ENCODE measurements at regions not wholly inside any gene's neighbourhood (a gene's known extent, or its start where the extent isn't known, plus 50 kb on each side); places are given as distances from the start of the nearest gene placed in this dataset.
A peak's percentile ranks its signal among the peaks of the same experiment; 100 is the strongest.

- Histone ChIP-seq H4K20me1 (replicated peaks in 1 of 2; ENCODE audit: control insufficient read depth in 1 of 2, insufficient read depth in 2 of 2, low read length in 2 of 2) (no peaks in the 10 kb centered on the region), H3K23ac (ENCODE audit: insufficient read length) (no peak overlapping the region), H2BK5ac (ENCODE audit: low read depth, low read length) (no peak overlapping the region), H3K9me3 (ENCODE audit: insufficient read depth in 2 of 2, low read depth in 1 of 2, low read length in 1 of 2) (no peaks in the 10 kb centered on the region), H3K4me1 (replicated peaks in 1 of 4; ENCODE audit: control insufficient read depth in 3 of 4, insufficient read depth in 4 of 4, low read length in 3 of 4) (no peaks in the 10 kb centered on the region), H3K4me2 (ENCODE audit: insufficient read depth in 1 of 2, low read depth in 2 of 2, low read length in 2 of 2) (no peak overlapping the region), H4K91ac (replicated peaks; ENCODE audit: insufficient read length, low read length) (no peak overlapping the region), H2BK12ac (ENCODE audit: low read depth, low read length) (no peak overlapping the region), H3K18ac (ENCODE audit: extremely low read depth, low read length) (no peak overlapping the region), H3K4ac (replicated peaks; ENCODE audit: insufficient read length, low read depth, low read length) (no peak overlapping the region), H4K8ac (ENCODE audit: extremely low read depth, insufficient read depth, low read length) (no peak overlapping the region), H3K14ac (ENCODE audit: insufficient read length) (no peak overlapping the region), H2BK15ac (ENCODE audit: low read length) (no peak overlapping the region), H2AK5ac (ENCODE audit: low read depth, low read length) (no peak overlapping the region), H3K4me3 (ENCODE audit: extremely low read depth in 1 of 4, insufficient read depth in 2 of 4, low read depth in 3 of 4, low read length in 4 of 4) (no peak overlapping the region), H3K23me2 (ENCODE audit: low read depth, low read length) (no peaks in the 10 kb centered on the region), H3K36me3 (ENCODE audit: control insufficient read depth in 2 of 4, insufficient read depth in 4 of 4, low read length in 3 of 4) (no peaks in the 10 kb centered on the region), H3K9ac (replicated peaks in 1 of 4; ENCODE audit: extremely low read depth in 1 of 4, low read depth in 3 of 4, low read length in 3 of 4) (no peak overlapping the region), H3K79me1 (ENCODE audit: low read depth, low read length) (no peaks in the 10 kb centered on the region), H2BK120ac (replicated peaks; ENCODE audit: low read depth, low read length) (no peak overlapping the region), H2AFZ (ENCODE audit: low read length) (0 out of 2 replicates have a peak overlapping the region, but pooled peaks have one; percentile 40), H3K56ac (replicated peaks; ENCODE audit: insufficient read length, low read depth, low read length) (no peak overlapping the region), H3K79me2 (ENCODE audit: control insufficient read depth in 1 of 2, insufficient read depth in 2 of 2, low read length in 2 of 2) (no peaks in the 10 kb centered on the region), H2BK20ac (ENCODE audit: low read length) (no peak overlapping the region), H3K27me3 (replicated peaks in 1 of 4; ENCODE audit: control insufficient read depth in 3 of 4, extremely low read depth in 1 of 4, insufficient read depth in 3 of 4, low read length in 3 of 4) (no peaks in the 10 kb centered on the region), H3K27ac (ENCODE audit: low read depth, low read length) (no peak overlapping the region), H4K5ac (ENCODE audit: insufficient read length, low read depth, low read length) (no peak overlapping the region)
- FAIRE-seq (no peak), DNase-seq (ENCODE audit: low read depth in 1 of 2, low spot score in 2 of 2) (no peak)
- WGBS, 2 experiments (ENCODE audit: extremely low coverage in 1 of 2, insufficient coverage in 1 of 2, insufficient read length in 1 of 2, insufficient replicate concordance in 2 of 2, low coverage in 1 of 2, low lambda C conversion rate in 2 of 2, missing lambda C conversion rate in 1 of 2), result 91% methylated on average over 13 of the region's 13 CpGs; no CpG with 5 or more reads in 1 of the 2 experiments
- CTCF ChIA-PET (ENCODE audit: partially characterized antibody), result interaction anchor here (0.5 kb wide), 1 partner anchor 63 kb away, joined by 3 read pairs; no protein-coding TSS in a partner anchor
- no peak for TF ChIP-seq PHF8 (conservative IDR thresholded peaks at IDR 0.05; ENCODE audit: low read depth, low read length)
- POLR2A ChIA-PET (ENCODE audit: partially characterized antibody), result no interaction called here
Measured at GRCh38 chr9:106707738-106708474, 155.1 kb upstream of the ZNF462 start.

Measured in H1 (cell line).